ENCODE measurements at regions not wholly inside any gene's neighbourhood (a gene's known extent, or its start where the extent isn't known, plus 50 kb on each side); places are given as distances from the start of the nearest gene placed in this dataset.
"Not testable (repeated sequence)": the region's sequence is repeated elsewhere in the genome, so short reads cannot be mapped to it uniquely, and the experiment has no call there.

DNA sequence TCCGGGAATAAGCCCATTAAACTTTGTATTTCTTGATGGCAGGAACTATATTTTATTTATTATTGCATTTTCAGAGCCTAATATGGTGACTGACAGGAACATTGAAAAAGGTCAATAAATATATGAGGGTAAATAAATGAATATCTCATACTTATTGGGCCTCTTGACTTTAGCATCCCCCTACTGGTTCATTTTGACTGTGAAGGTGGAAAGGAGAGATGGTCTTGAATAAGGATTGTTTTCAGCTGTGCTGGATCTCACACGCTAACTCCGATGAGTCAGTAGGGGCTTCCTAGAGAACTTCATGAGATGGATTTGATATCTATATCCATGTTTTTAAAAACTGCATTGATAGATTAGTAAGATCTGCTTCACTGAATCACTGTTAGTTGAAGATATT lies 1026.0 kb downstream of the REEP3 start:
- Histone ChIP-seq H3K27me3 (ENCODE audit: control insufficient read depth in 1 of 2, insufficient read depth in 2 of 2, low read length in 2 of 2) (no peaks in the 10 kb centered on the region), H3K36me3 (ENCODE audit: control insufficient read depth in 2 of 2, insufficient read depth in 2 of 2, low read length in 1 of 2) (no peaks in the 10 kb centered on the region), H3K4me1 (ENCODE audit: control insufficient read depth in 2 of 2, insufficient read depth in 2 of 2, low read length in 1 of 2) (no peaks in the 10 kb centered on the region), H3K4me3 (ENCODE audit: low read depth in 1 of 2, low read length in 2 of 2) (no peak overlapping the region), H3K27ac (ENCODE audit: low read depth in 2 of 2, low read length in 1 of 2) (no peak overlapping the region), H3K9me3 (ENCODE audit: control insufficient read depth in 2 of 2, insufficient read depth in 1 of 2, low read depth in 1 of 2, low read length in 1 of 2) (no peaks in the 10 kb centered on the region)
- 89 to 91% methylated on average over 3 of the region's 3 CpGs for WGBS, 2 donors

- Histone ChIP-seq H3K27ac (ENCODE audit: low read depth in 2 of 2, low read length in 1 of 2) (no peak overlapping the region), H3K9me3 (ENCODE audit: control insufficient read depth in 2 of 2, insufficient read depth in 1 of 2, low read depth in 1 of 2, low read length in 1 of 2) (no peaks in the 10 kb centered on the region), H3K36me3 (ENCODE audit: control insufficient read depth in 2 of 2, insufficient read depth in 2 of 2, low read length in 1 of 2) (no peaks in the 10 kb centered on the region), H3K4me3 (ENCODE audit: low read depth in 1 of 2, low read length in 2 of 2) (no peak overlapping the region), H3K4me1 (ENCODE audit: control insufficient read depth in 2 of 2, insufficient read depth in 2 of 2, low read length in 1 of 2) (no peaks in the 10 kb centered on the region), H3K27me3 (ENCODE audit: control insufficient read depth in 1 of 2, insufficient read depth in 2 of 2, low read length in 2 of 2) (no peaks in the 10 kb centered on the region)
- WGBS, 2 donors = 65 to 70% methylated on average over 5 of the region's 5 CpGs
Measured at GRCh38 chr10:64555666-64556065, 1034.5 kb downstream of the REEP3 start.

GRCh38 chr10:64558094-64558835 lies 1037.1 kb downstream of the REEP3 start:
- no peaks in the 10 kb centered on the region for H3K27me3 ChIP-seq (ENCODE audit: control insufficient read depth in 1 of 2, insufficient read depth in 2 of 2, low read length in 2 of 2)
- H3K9me3 ChIP-seq (ENCODE audit: control insufficient read depth in 2 of 2, insufficient read depth in 1 of 2, low read depth in 1 of 2, low read length in 1 of 2) = no peaks in the 10 kb centered on the region
- no peaks in the 10 kb centered on the region for H3K36me3 ChIP-seq (ENCODE audit: control insufficient read depth in 2 of 2, insufficient read depth in 2 of 2, low read length in 1 of 2)
- WGBS, 2 donors = 59 to 69% methylated on average over 5 of the region's 5 CpGs
- no peak overlapping the region for H3K4me3 ChIP-seq (ENCODE audit: low read depth in 1 of 2, low read length in 2 of 2)
- H3K27ac ChIP-seq (ENCODE audit: low read depth in 2 of 2, low read length in 1 of 2) = no peak overlapping the region
- no peaks in the 10 kb centered on the region for H3K4me1 ChIP-seq (ENCODE audit: control insufficient read depth in 2 of 2, insufficient read depth in 2 of 2, low read length in 1 of 2)

DNA sequence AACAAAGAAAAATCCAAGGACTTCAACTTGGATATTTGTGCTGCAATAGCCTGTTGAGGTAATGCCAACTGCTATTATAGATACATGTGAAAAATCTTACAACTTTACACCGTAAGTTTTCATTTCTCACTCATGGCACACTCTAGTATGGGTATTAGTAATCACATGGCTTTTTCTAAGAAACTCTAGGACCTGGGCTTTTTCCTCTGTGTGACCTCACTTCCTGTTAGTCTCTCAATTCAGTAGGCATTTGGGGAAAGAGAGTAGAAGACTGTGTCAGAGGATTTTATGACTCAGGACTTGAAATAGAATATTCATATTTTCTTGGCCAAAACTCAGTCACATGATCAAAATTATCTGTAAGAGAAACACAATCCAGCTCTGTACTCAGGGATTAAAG lies 1049.9 kb downstream of the REEP3 start:
- H3K4me3 ChIP-seq (ENCODE audit: low read depth in 1 of 2, low read length in 2 of 2) = no peak overlapping the region
- no peaks in the 10 kb centered on the region for H3K27me3 ChIP-seq (ENCODE audit: control insufficient read depth in 1 of 2, insufficient read depth in 2 of 2, low read length in 2 of 2)
- H3K27ac ChIP-seq (ENCODE audit: low read depth in 2 of 2, low read length in 1 of 2) = no peak overlapping the region
- H3K9me3 ChIP-seq (ENCODE audit: control insufficient read depth in 2 of 2, insufficient read depth in 1 of 2, low read depth in 1 of 2, low read length in 1 of 2) = peaks cover 10 to 11% of the 10 kb centered on the region in 2 donors
- no peaks in the 10 kb centered on the region for H3K4me1 ChIP-seq (ENCODE audit: control insufficient read depth in 2 of 2, insufficient read depth in 2 of 2, low read length in 1 of 2)
- no peaks in the 10 kb centered on the region for H3K36me3 ChIP-seq (ENCODE audit: control insufficient read depth in 2 of 2, insufficient read depth in 2 of 2, low read length in 1 of 2)
- 85 to 87% methylated on average over 1 of the region's 1 CpG for WGBS, 2 donors

GRCh38 chr10:64573623-64574325 lies 1052.6 kb downstream of the REEP3 start:
- H3K27ac ChIP-seq (ENCODE audit: low read depth in 2 of 2, low read length in 1 of 2) = no peak overlapping the region
- no peak overlapping the region for H3K4me3 ChIP-seq (ENCODE audit: low read depth in 1 of 2, low read length in 2 of 2)
- no peaks in the 10 kb centered on the region for H3K27me3 ChIP-seq (ENCODE audit: control insufficient read depth in 1 of 2, insufficient read depth in 2 of 2, low read length in 2 of 2)
- no peaks in the 10 kb centered on the region for H3K4me1 ChIP-seq (ENCODE audit: control insufficient read depth in 2 of 2, insufficient read depth in 2 of 2, low read length in 1 of 2)
- WGBS, 2 donors = 46 to 49% methylated on average over 1 of the region's 1 CpG
- H3K9me3 ChIP-seq (ENCODE audit: control insufficient read depth in 2 of 2, insufficient read depth in 1 of 2, low read depth in 1 of 2, low read length in 1 of 2) = peaks cover 12 to 15% of the 10 kb centered on the region in 2 donors
- no peaks in the 10 kb centered on the region for H3K36me3 ChIP-seq (ENCODE audit: control insufficient read depth in 2 of 2, insufficient read depth in 2 of 2, low read length in 1 of 2)

GRCh38 chr10:64574371-64574770 lies 1053.2 kb downstream of the REEP3 start:
- WGBS, 2 donors = 39 to 49% methylated on average over 2 of the region's 2 CpGs

DNA sequence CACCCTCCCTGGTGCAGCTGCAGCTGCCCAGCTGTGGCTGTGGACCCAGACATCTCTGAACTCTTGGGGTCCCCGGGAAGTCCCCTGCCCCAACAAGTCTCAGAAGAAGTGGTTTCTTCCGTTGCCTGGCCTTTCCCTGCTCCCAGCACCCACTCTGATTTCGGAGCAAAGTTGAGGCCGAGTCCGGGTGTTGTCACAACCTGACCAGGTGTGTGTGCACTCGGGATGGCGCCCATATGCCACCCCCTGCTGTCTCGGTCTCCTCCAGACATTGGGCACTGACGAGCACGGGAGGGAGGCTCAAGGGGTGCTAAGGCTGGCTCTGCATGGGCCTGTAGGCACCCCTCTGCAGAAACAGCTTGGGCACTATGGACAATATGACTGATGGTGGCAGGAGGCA lies 1055.3 kb downstream of the REEP3 start:
- peaks cover 11 to 12% of the 10 kb centered on the region in 2 donors for H3K9me3 ChIP-seq (ENCODE audit: control insufficient read depth in 2 of 2, insufficient read depth in 1 of 2, low read depth in 1 of 2, low read length in 1 of 2)
- H3K4me1 ChIP-seq (ENCODE audit: control insufficient read depth in 2 of 2, insufficient read depth in 2 of 2, low read length in 1 of 2) = no peaks in the 10 kb centered on the region
- no peaks in the 10 kb centered on the region for H3K36me3 ChIP-seq (ENCODE audit: control insufficient read depth in 2 of 2, insufficient read depth in 2 of 2, low read length in 1 of 2)
- no peak overlapping the region for H3K4me3 ChIP-seq (ENCODE audit: low read depth in 1 of 2, low read length in 2 of 2)
- WGBS, 2 donors = 88 to 93% methylated on average over 10 of the region's 10 CpGs
- no peaks in the 10 kb centered on the region for H3K27me3 ChIP-seq (ENCODE audit: control insufficient read depth in 1 of 2, insufficient read depth in 2 of 2, low read length in 2 of 2)
- no peak overlapping the region for H3K27ac ChIP-seq (ENCODE audit: low read depth in 2 of 2, low read length in 1 of 2)

More at GRCh38 chr10:64574371-64574770, 1053.2 kb downstream of the REEP3 start:
- H3K27me3 ChIP-seq (ENCODE audit: control insufficient read depth in 1 of 2, insufficient read depth in 2 of 2, low read length in 2 of 2) = no peaks in the 10 kb centered on the region
- no peak overlapping the region for H3K27ac ChIP-seq (ENCODE audit: low read depth in 2 of 2, low read length in 1 of 2)
- no peak overlapping the region for H3K4me3 ChIP-seq (ENCODE audit: low read depth in 1 of 2, low read length in 2 of 2)
- H3K36me3 ChIP-seq (ENCODE audit: control insufficient read depth in 2 of 2, insufficient read depth in 2 of 2, low read length in 1 of 2) = no peaks in the 10 kb centered on the region
- peaks cover 12 to 15% of the 10 kb centered on the region in 2 donors for H3K9me3 ChIP-seq (ENCODE audit: control insufficient read depth in 2 of 2, insufficient read depth in 1 of 2, low read depth in 1 of 2, low read length in 1 of 2)
- H3K4me1 ChIP-seq (ENCODE audit: control insufficient read depth in 2 of 2, insufficient read depth in 2 of 2, low read length in 1 of 2) = no peaks in the 10 kb centered on the region

GRCh38 chr10:64578757-64579156 lies 1057.6 kb downstream of the REEP3 start:
- H3K9me3 ChIP-seq (ENCODE audit: control insufficient read depth in 2 of 2, insufficient read depth in 1 of 2, low read depth in 1 of 2, low read length in 1 of 2) = peaks cover 11 to 12% of the 10 kb centered on the region in 2 donors
- WGBS, 2 donors = 88 to 93% methylated on average over 6 of the region's 6 CpGs
- not testable (repeated sequence) for H3K4me3 ChIP-seq (ENCODE audit: low read depth in 1 of 2, low read length in 2 of 2); H3K4me1 ChIP-seq (ENCODE audit: control insufficient read depth in 2 of 2, insufficient read depth in 2 of 2, low read length in 1 of 2); H3K27ac ChIP-seq (ENCODE audit: low read depth in 2 of 2, low read length in 1 of 2); H3K36me3 ChIP-seq (ENCODE audit: control insufficient read depth in 2 of 2, insufficient read depth in 2 of 2, low read length in 1 of 2); H3K27me3 ChIP-seq (ENCODE audit: control insufficient read depth in 1 of 2, insufficient read depth in 2 of 2, low read length in 2 of 2)

DNA sequence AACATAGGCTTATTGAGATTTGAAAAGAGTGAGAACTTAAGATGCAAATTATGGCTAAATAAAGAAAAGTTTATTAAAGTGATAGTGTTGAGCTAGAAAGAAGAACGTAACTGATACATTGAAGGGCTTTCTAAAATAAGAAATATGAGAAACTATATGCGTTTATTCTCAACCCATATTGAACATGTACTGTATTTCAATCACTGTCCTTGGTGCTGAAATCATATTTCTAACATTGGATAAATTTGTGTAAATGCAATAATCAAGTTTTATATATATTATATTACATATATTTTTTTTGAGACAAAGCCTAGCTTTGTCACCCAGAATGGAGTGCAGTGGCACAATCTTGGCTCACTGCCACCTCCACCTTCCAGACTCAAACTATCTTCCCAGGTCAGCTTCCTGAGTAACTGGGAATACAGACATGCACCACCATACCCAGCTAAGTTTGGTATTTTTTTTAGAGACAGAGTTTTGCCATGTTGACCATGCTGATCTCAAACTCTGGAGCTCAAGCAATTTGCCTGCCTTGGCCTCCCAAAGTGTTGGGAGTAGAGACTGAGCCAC lies 1065.8 kb downstream of the REEP3 start:
- 59 to 68% methylated on average over 2 of the region's 2 CpGs for WGBS, 2 donors
- peaks cover 0 to 3% of the 10 kb centered on the region in 2 donors for H3K9me3 ChIP-seq (ENCODE audit: control insufficient read depth in 2 of 2, insufficient read depth in 1 of 2, low read depth in 1 of 2, low read length in 1 of 2)

More for the DNA sequence above, 1065.8 kb downstream of the REEP3 start:
- no peaks in the 10 kb centered on the region for H3K27me3 ChIP-seq (ENCODE audit: control insufficient read depth in 1 of 2, insufficient read depth in 2 of 2, low read length in 2 of 2)
- no peaks in the 10 kb centered on the region for H3K4me1 ChIP-seq (ENCODE audit: control insufficient read depth in 2 of 2, insufficient read depth in 2 of 2, low read length in 1 of 2)
- H3K4me3 ChIP-seq (ENCODE audit: low read depth in 1 of 2, low read length in 2 of 2) = no peak overlapping the region
- H3K36me3 ChIP-seq (ENCODE audit: control insufficient read depth in 2 of 2, insufficient read depth in 2 of 2, low read length in 1 of 2) = no peaks in the 10 kb centered on the region
- H3K27ac ChIP-seq (ENCODE audit: low read depth in 2 of 2, low read length in 1 of 2) = no peak overlapping the region

Measured in esophagus (tissue), 2 donors.